ENCODE measurements at regions not wholly inside any gene's neighbourhood (a gene's known extent, or its start where the extent isn't known, plus 50 kb on each side); places are given as distances from the start of the nearest gene placed in this dataset.
A peak's percentile ranks its signal among the peaks of the same experiment; 100 is the strongest.

DNA sequence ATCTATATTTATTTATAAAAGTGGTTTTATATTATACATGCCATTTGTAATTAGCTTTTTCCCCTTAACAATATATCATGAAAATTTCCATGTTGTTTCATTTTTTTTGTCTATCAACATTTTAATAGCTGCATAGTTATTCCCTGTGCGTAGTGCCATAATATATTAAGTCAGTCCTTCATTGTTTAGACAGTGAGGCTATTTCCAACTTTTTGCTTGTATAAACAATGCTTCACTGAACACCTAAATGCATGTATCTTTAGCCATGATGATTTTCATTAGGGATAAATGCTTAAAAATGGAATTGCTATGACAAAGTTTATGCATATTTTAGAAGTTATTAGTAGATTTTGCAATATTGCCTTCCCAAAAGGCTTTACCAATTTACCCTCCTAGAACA lies 80.7 kb upstream of the STC2 start:
- Histone ChIP-seq H3K36me3 (ENCODE audit: control insufficient read depth, insufficient read depth, low read length) (no peaks in the 10 kb centered on the region), H3K27me3 (ENCODE audit: control insufficient read depth, insufficient read depth, low read length) (no peaks in the 10 kb centered on the region; the same call in 1 of the 2 replicates), H3K4me3 (ENCODE audit: low read depth, low read length) (no peak overlapping the region)
- no peak for DNase-seq (ENCODE audit: low read depth)
- CTCF ChIA-PET = no interaction called here
- TF ChIP-seq, protein P1, sequence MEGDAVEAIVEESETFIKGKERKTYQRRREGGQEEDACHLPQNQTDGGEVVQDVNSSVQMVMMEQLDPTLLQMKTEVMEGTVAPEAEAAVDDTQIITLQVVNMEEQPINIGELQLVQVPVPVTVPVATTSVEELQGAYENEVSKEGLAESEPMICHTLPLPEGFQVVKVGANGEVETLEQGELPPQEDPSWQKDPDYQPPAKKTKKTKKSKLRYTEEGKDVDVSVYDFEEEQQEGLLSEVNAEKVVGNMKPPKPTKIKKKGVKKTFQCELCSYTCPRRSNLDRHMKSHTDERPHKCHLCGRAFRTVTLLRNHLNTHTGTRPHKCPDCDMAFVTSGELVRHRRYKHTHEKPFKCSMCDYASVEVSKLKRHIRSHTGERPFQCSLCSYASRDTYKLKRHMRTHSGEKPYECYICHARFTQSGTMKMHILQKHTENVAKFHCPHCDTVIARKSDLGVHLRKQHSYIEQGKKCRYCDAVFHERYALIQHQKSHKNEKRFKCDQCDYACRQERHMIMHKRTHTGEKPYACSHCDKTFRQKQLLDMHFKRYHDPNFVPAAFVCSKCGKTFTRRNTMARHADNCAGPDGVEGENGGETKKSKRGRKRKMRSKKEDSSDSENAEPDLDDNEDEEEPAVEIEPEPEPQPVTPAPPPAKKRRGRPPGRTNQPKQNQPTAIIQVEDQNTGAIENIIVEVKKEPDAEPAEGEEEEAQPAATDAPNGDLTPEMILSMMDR (IDR thresholded peaks at IDR 0.05; ENCODE audit: insufficient read depth, low read depth, low read length) = no peak
- POLR2A ChIA-PET = interaction anchor here (1.1 kb wide), 1 partner anchor 106 kb away, joined by 3 read pairs; no protein-coding TSS in a partner anchor

DNA sequence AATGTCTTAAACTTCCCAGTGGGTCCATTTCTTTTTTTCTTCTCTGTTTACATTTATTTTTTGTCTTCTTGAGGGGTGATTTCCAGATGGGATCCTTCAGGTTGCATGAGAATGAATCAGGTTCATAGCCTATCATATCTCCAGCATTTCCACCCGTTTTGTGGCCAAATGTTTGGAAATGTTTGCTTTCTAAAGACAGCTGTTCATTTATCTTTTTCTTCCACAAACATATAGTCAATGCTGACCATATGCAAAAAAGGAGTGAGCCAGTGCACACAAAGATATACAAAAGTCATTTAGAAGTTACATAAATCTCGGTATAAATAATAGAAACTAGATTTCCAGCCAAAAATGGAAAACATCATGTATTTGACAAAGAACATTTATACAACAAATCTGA lies 71.6 kb upstream of the STC2 start:
- H3K27me3 ChIP-seq (ENCODE audit: control insufficient read depth, insufficient read depth, low read length) = no peaks in the 10 kb centered on the region
- CTCF ChIA-PET = no interaction called here
- POLR2A ChIA-PET = no interaction called here
- no peak overlapping the region for H3K4me3 ChIP-seq (ENCODE audit: low read depth, low read length)
- DNase-seq (ENCODE audit: low read depth) = no peak
- TF ChIP-seq, protein P1 (IDR thresholded peaks at IDR 0.05; ENCODE audit: insufficient read depth, low read depth, low read length) = no peak
- H3K36me3 ChIP-seq (ENCODE audit: control insufficient read depth, insufficient read depth, low read length) = no peaks in the 10 kb centered on the region

DNA sequence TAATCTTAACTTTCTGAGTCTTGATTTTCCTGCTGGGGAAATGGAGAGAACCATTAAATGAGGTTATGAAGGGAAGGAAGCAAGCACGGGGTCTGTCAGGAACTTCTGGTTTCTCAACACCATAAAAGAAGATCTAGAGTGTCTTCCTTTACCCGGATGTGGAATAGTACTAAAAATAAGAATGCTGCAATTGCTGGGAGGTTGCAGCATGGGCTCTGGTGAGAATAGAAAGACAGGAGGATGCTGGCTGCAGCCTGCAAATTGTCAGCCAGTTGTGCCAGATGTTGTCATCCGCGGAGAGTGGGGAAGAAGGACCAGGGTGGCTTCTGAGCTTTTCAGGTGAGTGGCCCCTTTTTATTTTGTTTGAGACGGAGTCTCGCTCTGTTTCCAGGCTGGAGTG lies 69.3 kb upstream of the STC2 start:
- DNase-seq (ENCODE audit: low read depth) = no peak
- POLR2A ChIA-PET = no interaction called here
- TF ChIP-seq, protein P1 (IDR thresholded peaks at IDR 0.05; ENCODE audit: insufficient read depth, low read depth, low read length) = no peak
- CTCF ChIA-PET = interaction anchor here (1.0 to 2.7 kb wide), 2 partner anchors 40 to 175 kb away, joined by 3 to 6 read pairs; no protein-coding TSS in a partner anchor
- no peak overlapping the region for H3K4me3 ChIP-seq (ENCODE audit: low read depth, low read length)
- no peaks in the 10 kb centered on the region for H3K27me3 ChIP-seq (ENCODE audit: control insufficient read depth, insufficient read depth, low read length)
- H3K36me3 ChIP-seq (ENCODE audit: control insufficient read depth, insufficient read depth, low read length) = no peaks in the 10 kb centered on the region

DNA sequence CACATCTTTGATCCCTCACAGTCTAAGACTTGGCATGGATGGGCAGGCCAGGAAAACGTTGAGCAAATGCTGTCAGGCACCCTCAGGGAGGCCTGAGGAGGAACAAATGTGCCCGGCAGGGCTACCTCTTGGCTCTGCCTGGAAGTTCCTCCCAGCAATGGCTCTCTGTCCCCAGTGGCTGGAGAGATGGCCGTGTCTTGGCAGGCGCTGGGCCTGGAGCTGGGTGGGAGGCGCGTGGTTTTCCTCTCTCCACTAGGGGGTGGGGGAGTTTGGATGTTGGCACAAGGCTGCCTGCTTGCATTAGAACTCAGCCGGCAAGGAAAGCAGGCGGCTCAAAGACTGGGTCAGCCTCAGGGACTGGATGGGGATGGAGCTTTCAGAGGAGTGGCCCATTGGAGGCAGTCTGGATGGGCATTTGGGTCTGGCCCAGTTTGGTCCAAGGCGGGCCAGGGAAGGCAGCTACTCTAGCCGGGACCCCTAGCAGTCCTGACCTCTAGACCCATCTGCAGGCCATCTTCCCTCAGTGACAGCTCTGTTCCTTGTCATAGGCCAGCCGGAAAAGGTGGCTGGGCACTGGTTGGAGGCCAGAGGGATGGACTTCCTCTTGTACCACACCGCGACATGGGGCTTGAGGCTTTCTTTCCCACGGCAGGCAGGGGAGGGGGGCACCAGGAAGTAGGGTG lies 68.2 kb upstream of the STC2 start:
- H3K36me3 ChIP-seq (ENCODE audit: control insufficient read depth, insufficient read depth, low read length) = no peaks in the 10 kb centered on the region
- no peaks in the 10 kb centered on the region for H3K27me3 ChIP-seq (ENCODE audit: control insufficient read depth, insufficient read depth, low read length)
- no peak overlapping the region for H3K4me3 ChIP-seq (ENCODE audit: low read depth, low read length)
- ChIA-PET POLR2A (no interaction called here), CTCF (interaction anchor here (0.5 to 2.7 kb wide), 14 partner anchors 16 to 663 kb away, joined by 3 to 8 read pairs (median 4); no protein-coding TSS in a partner anchor)
- DNase-seq (ENCODE audit: low read depth) = no peak
- TF ChIP-seq, protein P1 (IDR thresholded peaks at IDR 0.05; ENCODE audit: insufficient read depth, low read depth, low read length) = peak; percentile 32; the same call in 1 of the 2 replicates

DNA sequence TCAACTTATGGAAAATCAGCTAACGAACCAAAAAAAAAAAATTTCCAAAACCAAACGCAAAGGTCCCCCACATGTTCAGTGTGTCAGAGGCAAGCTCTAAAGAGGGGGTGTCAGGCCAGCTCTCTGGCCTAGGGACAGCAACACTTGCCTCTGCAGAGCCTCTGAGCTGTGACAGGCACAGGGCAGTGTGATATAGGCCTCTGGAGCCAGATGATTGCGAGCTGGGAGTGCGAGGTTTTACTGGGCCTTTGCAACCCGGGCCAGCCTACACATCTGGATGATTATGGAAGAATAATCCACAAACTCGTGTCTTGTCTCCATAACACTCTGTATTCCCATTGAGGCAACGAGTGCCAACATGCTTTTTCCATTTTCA lies 67.7 kb upstream of the STC2 start:
- H3K27me3 ChIP-seq (ENCODE audit: control insufficient read depth, insufficient read depth, low read length) = no peaks in the 10 kb centered on the region
- TF ChIP-seq, protein P1 (IDR thresholded peaks at IDR 0.05; ENCODE audit: insufficient read depth, low read depth, low read length) = no peak
- no peaks in the 10 kb centered on the region for H3K36me3 ChIP-seq (ENCODE audit: control insufficient read depth, insufficient read depth, low read length)
- DNase-seq (ENCODE audit: low read depth) = no peak
- ChIA-PET CTCF (interaction anchor here (0.5 to 2.7 kb wide), 17 partner anchors 11 to 662 kb away, joined by 3 to 11 read pairs (median 4); no protein-coding TSS in a partner anchor), POLR2A (interaction anchor here (0.6 kb wide), 1 partner anchor 413 kb away, joined by 8 read pairs; no protein-coding TSS in a partner anchor)
- no peak overlapping the region for H3K4me3 ChIP-seq (ENCODE audit: low read depth, low read length)

Data from BJ (cell line).